ENCODE measurements at regions not wholly inside any gene's neighbourhood (a gene's known extent, or its start where the extent isn't known, plus 50 kb on each side); places are given as distances from the start of the nearest gene placed in this dataset.

DNA sequence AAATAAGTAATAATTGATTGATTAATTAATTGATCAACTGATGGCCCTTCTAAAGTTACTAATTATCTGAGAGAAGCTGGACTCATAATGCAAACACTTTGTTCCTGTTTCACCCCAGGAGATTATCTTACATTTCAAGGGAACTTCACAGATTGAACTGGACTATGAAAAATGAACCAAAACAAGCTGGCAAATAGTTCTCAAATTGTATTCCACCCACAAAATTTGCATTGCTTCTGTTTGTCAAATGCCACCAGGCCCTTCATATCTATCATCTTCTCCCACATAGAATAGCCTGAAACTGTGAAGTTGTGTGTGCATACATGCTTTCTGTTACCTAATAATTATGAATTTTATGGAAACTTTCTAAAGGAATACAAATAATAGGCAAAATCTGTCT is 104.0 kb downstream of the ZNF281 start:
- TF ChIP-seq, protein P1, sequence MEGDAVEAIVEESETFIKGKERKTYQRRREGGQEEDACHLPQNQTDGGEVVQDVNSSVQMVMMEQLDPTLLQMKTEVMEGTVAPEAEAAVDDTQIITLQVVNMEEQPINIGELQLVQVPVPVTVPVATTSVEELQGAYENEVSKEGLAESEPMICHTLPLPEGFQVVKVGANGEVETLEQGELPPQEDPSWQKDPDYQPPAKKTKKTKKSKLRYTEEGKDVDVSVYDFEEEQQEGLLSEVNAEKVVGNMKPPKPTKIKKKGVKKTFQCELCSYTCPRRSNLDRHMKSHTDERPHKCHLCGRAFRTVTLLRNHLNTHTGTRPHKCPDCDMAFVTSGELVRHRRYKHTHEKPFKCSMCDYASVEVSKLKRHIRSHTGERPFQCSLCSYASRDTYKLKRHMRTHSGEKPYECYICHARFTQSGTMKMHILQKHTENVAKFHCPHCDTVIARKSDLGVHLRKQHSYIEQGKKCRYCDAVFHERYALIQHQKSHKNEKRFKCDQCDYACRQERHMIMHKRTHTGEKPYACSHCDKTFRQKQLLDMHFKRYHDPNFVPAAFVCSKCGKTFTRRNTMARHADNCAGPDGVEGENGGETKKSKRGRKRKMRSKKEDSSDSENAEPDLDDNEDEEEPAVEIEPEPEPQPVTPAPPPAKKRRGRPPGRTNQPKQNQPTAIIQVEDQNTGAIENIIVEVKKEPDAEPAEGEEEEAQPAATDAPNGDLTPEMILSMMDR (IDR thresholded peaks at IDR 0.05), result no peak
- no peak for TF ChIP-seq EZH2 (IDR thresholded peaks at IDR 0.05; ENCODE audit: borderline replicate concordance, insufficient read depth, low read depth, low read length, poor library complexity, severe bottlenecking)
